ENCODE measurements at regions not wholly inside any gene's neighbourhood (a gene's known extent, or its start where the extent isn't known, plus 50 kb on each side); places are given as distances from the start of the nearest gene placed in this dataset.

DNA sequence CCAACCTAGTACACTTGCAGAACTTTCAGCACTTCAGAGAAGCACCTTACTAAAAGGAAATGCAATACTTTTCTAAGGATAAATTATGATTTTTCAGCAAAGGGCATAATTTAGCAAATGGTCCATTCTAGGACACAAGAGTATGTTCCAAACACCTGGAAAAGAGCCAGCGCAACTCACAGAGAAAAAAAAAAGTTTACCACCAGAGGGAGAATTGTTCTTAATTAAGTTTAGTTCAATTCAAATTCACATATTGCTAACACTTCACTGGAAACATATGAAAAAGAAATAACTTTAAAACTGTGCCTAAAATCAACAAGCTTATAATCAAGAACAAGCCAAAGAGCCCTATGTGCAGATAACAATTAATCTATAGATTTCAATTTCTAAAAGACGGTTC, 338.1 kb downstream of the SEC16B start:
- TF ChIP-seq CTCF (IDR thresholded peaks at IDR 0.05) (no peak), POLR2A (IDR thresholded peaks at IDR 0.05) (no peak), POLR2AphosphoS5 (IDR thresholded peaks at IDR 0.05) (no peak)

All from breast epithelium (tissue), 3 donors.